H1 (cell line): ENCODE measurements at regions not wholly inside any gene's neighbourhood (a gene's known extent, or its start where the extent isn't known, plus 50 kb on each side); places are given as distances from the start of the nearest gene placed in this dataset.

Source experiments
- CTCF ChIA-PET: fragments of 300-600 bp; sonication (Branson Sonifier 250); formaldehyde crosslinking; loops from one replicate; lab custom pipeline; 2021; ENCODE audit not compliant: partially characterized antibody; lab: Charles Lee
- POLR2A ChIA-PET: fragments of 300-600 bp; sonication (Branson Sonifier 250); formaldehyde crosslinking; loops from one replicate; lab custom pipeline; 2021; ENCODE audit warnings: inconsistent platforms; ENCODE audit not compliant: partially characterized antibody; lab: Charles Lee
- DNase-seq, 2 experiments: peaks; one replicate each; pipeline versions ENCODE4 v3.0.0 to v3.0.0-alpha.2; 2010 to 2022; ENCODE audit warnings: low spot score in 2 of 2, low read depth in 1 of 2, mixed read lengths in 1 of 2
- FAIRE-seq: peaks from 2 replicates; lab custom pipeline; 2011; peaks lifted over from hg19 to GRCh38; lab: Jason Lieb, UNC
- H2AFZ ChIP-seq: 2 replicates; pipeline ENCODE4 v1.8.1; 2012; ENCODE audit warnings: low read length, inconsistent platforms
- H2AK5ac ChIP-seq: 2 replicates; pipeline ENCODE4 v1.6.1; 2013; ENCODE audit warnings: low read depth, low read length
- H2BK120ac ChIP-seq: replicated peaks from 2 replicates; pipeline ENCODE3; 2013; ENCODE audit warnings: low read depth, low read length, inconsistent platforms
- H2BK12ac ChIP-seq: 2 replicates; pipeline ENCODE4 v1.6.1; 2013; ENCODE audit warnings: low read depth, low read length
- H2BK15ac ChIP-seq: 2 replicates; pipeline ENCODE4 v1.6.1; 2013; ENCODE audit warnings: low read length
- H2BK20ac ChIP-seq: 2 replicates; pipeline ENCODE4 v1.6.1; 2013; ENCODE audit warnings: low read length
- H2BK5ac ChIP-seq: 2 replicates; pipeline ENCODE4 v1.6.1; 2013; ENCODE audit warnings: low read depth, low read length
- H3K14ac ChIP-seq: 2 replicates; pipeline ENCODE4 v1.6.1; 2013; ENCODE audit warnings: inconsistent platforms; ENCODE audit not compliant: insufficient read length
- H3K18ac ChIP-seq: 2 replicates; pipeline ENCODE4 v1.6.1; 2013; ENCODE audit warnings: low read length; ENCODE audit errors: extremely low read depth
- H3K23ac ChIP-seq: 2 replicates; pipeline ENCODE4 v1.6.1; 2013; ENCODE audit warnings: inconsistent platforms; ENCODE audit not compliant: insufficient read length
- H3K23me2 ChIP-seq: 2 replicates; pipeline ENCODE4 v1.6.1; 2013; ENCODE audit warnings: low read depth, low read length
- H3K27ac ChIP-seq: 2 replicates; pipeline ENCODE4 v1.6.1; 2011; ENCODE audit warnings: low read depth, low read length, inconsistent platforms
- H3K27me3 ChIP-seq, 4 experiments: replicated peaks in 1 of 4; 1 replicate in 1 of 4; 2 replicates in 3 of 4; pipeline versions ENCODE4 v1.6.1 to v1.8.1; 2011 to 2013; ENCODE audit warnings: low read length in 3 of 4, mild to moderate bottlenecking in 3 of 4, inconsistent platforms in 2 of 4, mixed read lengths in 2 of 4, moderate library complexity in 1 of 4; ENCODE audit not compliant: control insufficient read depth in 3 of 4, insufficient read depth in 3 of 4; ENCODE audit errors: extremely low read depth in 1 of 4
- H3K36me3 ChIP-seq, 4 experiments: 2 replicates each; pipeline versions ENCODE4 v1.6.1 to v1.8.1; 2011 to 2013; ENCODE audit warnings: mild to moderate bottlenecking in 4 of 4, low read length in 3 of 4, moderate library complexity in 2 of 4, control low read depth in 1 of 4, inconsistent platforms in 1 of 4; ENCODE audit not compliant: insufficient read depth in 4 of 4, control insufficient read depth in 2 of 4
- H3K4ac ChIP-seq: replicated peaks from 2 replicates; pipeline ENCODE3; 2013; ENCODE audit warnings: low read length, low read depth, mixed read lengths, inconsistent platforms; ENCODE audit not compliant: insufficient read length
- H3K4me1 ChIP-seq, 4 experiments: replicated peaks in 1 of 4; 1 replicate in 1 of 4; 2 replicates in 3 of 4; pipeline versions ENCODE4 v1.6.1 to v1.8.1; 2011 to 2013; ENCODE audit warnings: low read length in 3 of 4, inconsistent platforms in 2 of 4, mixed read lengths in 1 of 4; ENCODE audit not compliant: insufficient read depth in 4 of 4, control insufficient read depth in 3 of 4
- H3K4me2 ChIP-seq, 2 experiments: 2 replicates each; pipeline versions ENCODE4 v1.6.1 to v1.8.1; 2011 to 2013; ENCODE audit warnings: low read depth in 2 of 2, low read length in 2 of 2, control low read depth in 1 of 2, inconsistent platforms in 1 of 2, mild to moderate bottlenecking in 1 of 2; ENCODE audit not compliant: insufficient read depth in 1 of 2
- H3K4me3 ChIP-seq, 4 experiments: fragments of 200-600, 300-600 bp in 1 of 4; sonication (generic), shearing (Covaris generic), sonication (Bioruptor Twin) in 1 of 4; 2 replicates each; pipeline versions ENCODE4 v1.5.1 to v1.8.1; 2011 to 2016; ENCODE audit warnings: low read length in 4 of 4, low read depth in 3 of 4, control low read depth in 2 of 4, inconsistent platforms in 2 of 4, mild to moderate bottlenecking in 2 of 4, mixed read lengths in 1 of 4, moderate library complexity in 1 of 4; ENCODE audit not compliant: insufficient read depth in 2 of 4; ENCODE audit errors: extremely low read depth in 1 of 4
- H3K56ac ChIP-seq: replicated peaks from 2 replicates; pipeline ENCODE3; 2013; ENCODE audit warnings: low read depth, mild to moderate bottlenecking, mixed read lengths, low read length, inconsistent platforms; ENCODE audit not compliant: insufficient read length
- H3K79me1 ChIP-seq: 2 replicates; pipeline ENCODE4 v1.6.1; 2013; ENCODE audit warnings: low read depth, low read length, control low read depth
- H3K79me2 ChIP-seq, 2 experiments: 2 replicates each; pipeline versions ENCODE4 v1.6.1 to v1.8.1; 2012 to 2013; ENCODE audit warnings: low read length in 2 of 2, mild to moderate bottlenecking in 2 of 2, inconsistent platforms in 1 of 2; ENCODE audit not compliant: insufficient read depth in 2 of 2, control insufficient read depth in 1 of 2
- H3K9ac ChIP-seq, 4 experiments: replicated peaks in 1 of 4; 1 replicate in 1 of 4; 2 replicates in 3 of 4; pipeline versions ENCODE4 v1.6.1 to v1.8.1; 2011 to 2013; ENCODE audit warnings: low read depth in 3 of 4, low read length in 3 of 4, control low read depth in 2 of 4, mild to moderate bottlenecking in 2 of 4, moderate library complexity in 2 of 4, inconsistent platforms in 1 of 4; ENCODE audit errors: extremely low read depth in 1 of 4
- H3K9me3 ChIP-seq, 2 experiments: 2 replicates each; pipeline versions ENCODE4 v1.6.1 to v1.8.1; 2012 to 2013; ENCODE audit warnings: mild to moderate bottlenecking in 2 of 2, moderate library complexity in 2 of 2, control low read depth in 1 of 2, inconsistent platforms in 1 of 2, low read depth in 1 of 2, low read length in 1 of 2, mixed read lengths in 1 of 2; ENCODE audit not compliant: insufficient read depth in 2 of 2
- H4K20me1 ChIP-seq, 2 experiments: replicated peaks in 1 of 2; 2 replicates each; pipeline versions ENCODE3 to v1.8.1; 2011 to 2013; ENCODE audit warnings: inconsistent platforms in 2 of 2, low read length in 2 of 2, mild to moderate bottlenecking in 1 of 2; ENCODE audit not compliant: insufficient read depth in 2 of 2, control insufficient read depth in 1 of 2
- H4K5ac ChIP-seq: 2 replicates; pipeline ENCODE4 v1.6.1; 2013; ENCODE audit warnings: low read length, low read depth, mixed read lengths, inconsistent platforms; ENCODE audit not compliant: insufficient read length
- H4K8ac ChIP-seq: 2 replicates; pipeline ENCODE4 v1.8.0; 2013; ENCODE audit warnings: mild to moderate bottlenecking, moderate library complexity, low read length, inconsistent platforms; ENCODE audit not compliant: insufficient read depth; ENCODE audit errors: extremely low read depth
- H4K91ac ChIP-seq: replicated peaks from 2 replicates; pipeline ENCODE3; 2013; ENCODE audit warnings: low read length, mixed read lengths, inconsistent platforms; ENCODE audit not compliant: insufficient read length
- ASH2L ChIP-seq: fragments of 200-600, 300-600 bp; sonication (generic); IDR thresholded peaks from one replicate; pipeline ENCODE4 v1.7.1; 2017; ENCODE audit warnings: low read length
- BCL11A ChIP-seq, 2 experiments: IDR thresholded peaks; one replicate each; pipeline ENCODE4 v1.6.1; 2011; ENCODE audit warnings: low read depth in 2 of 2, low read length in 2 of 2, mild to moderate bottlenecking in 2 of 2
- CHD1 ChIP-seq: IDR thresholded peaks from 2 replicates; pipeline ENCODE4 v1.6.1; 2012; ENCODE audit warnings: low read depth, low read length, improper control_type of control experiment
- FOSL1 ChIP-seq: IDR thresholded peaks from 2 replicates; pipeline ENCODE4 v1.6.1; 2011; ENCODE audit warnings: mild to moderate bottlenecking, low read depth, low read length, moderate library complexity; ENCODE audit not compliant: insufficient read depth
- GABPA ChIP-seq: IDR thresholded peaks from 2 replicates; pipeline ENCODE4 v1.6.1; 2011; ENCODE audit warnings: mild to moderate bottlenecking, low read length, moderate library complexity, borderline replicate concordance; ENCODE audit not compliant: insufficient read depth
- KDM4A ChIP-seq: IDR thresholded peaks from one replicate; pipeline ENCODE4 v1.7.1; 2012; ENCODE audit warnings: low read depth, mild to moderate bottlenecking, moderate library complexity, low read length, inconsistent platforms; ENCODE audit not compliant: severe bottlenecking
- NANOG ChIP-seq: IDR thresholded peaks from 2 replicates; pipeline ENCODE4 v1.6.1; 2011; ENCODE audit warnings: low read length, low read depth, mild to moderate bottlenecking, inconsistent platforms; ENCODE audit not compliant: insufficient read depth, poor library complexity, severe bottlenecking
- NRF1 ChIP-seq: IDR thresholded peaks from 2 replicates; pipeline ENCODE4 v1.6.1; 2011; ENCODE audit warnings: mild to moderate bottlenecking, low read depth, low read length, improper control_type of control experiment
- SAP30 ChIP-seq: fragments of 300-600 bp; sonication (generic); IDR thresholded peaks from 2 replicates; pipeline ENCODE4 v1.7.1; 2012; ENCODE audit warnings: low read length, moderate library complexity, mild to moderate bottlenecking, inconsistent platforms; ENCODE audit not compliant: insufficient read depth, insufficient replicate concordance
- SUZ12 ChIP-seq: fragments of 200-600 bp; sonication (generic); IDR thresholded peaks from 2 replicates; pipeline ENCODE4 v1.6.1; 2012; ENCODE audit warnings: mild to moderate bottlenecking, inconsistent platforms, low read length, moderate library complexity, mixed read lengths
- TEAD4 ChIP-seq: IDR thresholded peaks from 2 replicates; pipeline ENCODE4 v1.6.1; 2012; ENCODE audit warnings: low read depth, low read length, inconsistent platforms, mixed read lengths
- WGBS, 2 experiments: shearing (Covaris generic) in 1 of 2; methylation state at CpG; one replicate each; pipeline versions ENCODE4 v1.1.6 to v1.1.7; 2013 to 2015; ENCODE audit warnings: low lambda C conversion rate in 2 of 2, mixed read lengths in 2 of 2, inconsistent platforms in 1 of 2, low coverage in 1 of 2, missing lambda C conversion rate in 1 of 2; ENCODE audit not compliant: insufficient replicate concordance in 2 of 2, insufficient coverage in 1 of 2, insufficient read length in 1 of 2; ENCODE audit errors: extremely low coverage in 1 of 2, missing lambda C conversion rate in 1 of 2; 5-methylcytosine and 5-hydroxymethylcytosine counted together

DNA sequence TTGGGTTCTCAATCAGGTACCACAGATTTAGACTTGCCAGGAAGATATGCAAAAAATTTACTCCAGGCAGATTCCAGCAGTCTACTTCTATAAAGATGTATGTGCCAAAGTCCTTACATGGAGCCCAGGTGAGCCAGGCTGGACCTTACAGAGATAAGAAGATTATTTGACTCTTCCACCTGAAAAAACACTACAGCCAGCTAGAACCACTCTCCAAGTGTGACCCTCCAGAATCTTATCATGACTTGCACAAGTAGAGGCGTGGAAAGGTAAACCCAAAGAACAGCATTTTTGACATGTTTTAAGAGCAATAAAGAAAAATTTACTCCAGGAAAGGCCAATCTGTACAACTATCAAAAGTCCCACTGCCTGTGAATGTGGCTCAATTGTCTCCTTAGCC lies 146.8 kb upstream of the DPT start:
- no peaks in the 10 kb centered on the region for H4K20me1 ChIP-seq
- H3K79me2 ChIP-seq = no peaks in the 10 kb centered on the region
- H2BK12ac ChIP-seq = no peak overlapping the region
- no peak overlapping the region for H4K91ac ChIP-seq
- peaks cover 0 to 2% (median 0%) of the 10 kb centered on the region in 4 experiments; a peak in 1 of 7 replicates for H3K4me1 ChIP-seq
- H2BK5ac ChIP-seq = no peak overlapping the region
- H2BK120ac ChIP-seq = no peak overlapping the region
- ChIA-PET POLR2A (no interaction called here), CTCF (no interaction called here)
- DNase-seq (no peak), FAIRE-seq (no peak)
- H3K9me3 ChIP-seq = no peaks in the 10 kb centered on the region; a peak in 1 of 4 replicates
- no peaks in the 10 kb centered on the region for H3K79me1 ChIP-seq
- H2BK20ac ChIP-seq = no peak overlapping the region
- H3K14ac ChIP-seq = no peak overlapping the region
- no peak overlapping the region for H3K4me2 ChIP-seq
- 94% methylated on average over 1 of the region's 1 CpG; no CpG with 5 or more reads in 1 of the 2 experiments for WGBS, 2 experiments
- no peak overlapping the region for H3K9ac ChIP-seq
- no peak overlapping the region for H3K27ac ChIP-seq
- TF ChIP-seq NRF1 (no peak), TEAD4 (no peak), BCL11A (IDR thresholded peaks at IDR 0.05; ENCODE audit: low read depth in 2 of 2, low read length in 2 of 2) (no peak), KDM4A (no peak), CHD1 (no peak), SUZ12 (no peak), ASH2L (no peak), SAP30 (no peak), FOSL1 (no peak), NANOG (no peak), GABPA (no peak)
- H3K23ac ChIP-seq = no peak overlapping the region
- H3K27me3 ChIP-seq = no peaks in the 10 kb centered on the region
- no peak overlapping the region for H3K4me3 ChIP-seq
- no peak overlapping the region for H3K56ac ChIP-seq
- H4K8ac ChIP-seq = no peak overlapping the region
- H3K36me3 ChIP-seq = no peaks in the 10 kb centered on the region
- H2AK5ac ChIP-seq = no peak overlapping the region
- no peak overlapping the region for H4K5ac ChIP-seq
- H2BK15ac ChIP-seq = no peak overlapping the region
- no peak overlapping the region for H3K4ac ChIP-seq
- H3K18ac ChIP-seq = no peak overlapping the region
- 0 out of 2 replicates have a peak overlapping the region, but pooled peaks have one; percentile 49 for H2AFZ ChIP-seq
- no peaks in the 10 kb centered on the region for H3K23me2 ChIP-seq
